Liver (tissue), 8 donors: ENCODE measurements at regions not wholly inside any gene's neighbourhood (a gene's known extent, or its start where the extent isn't known, plus 50 kb on each side); places are given as distances from the start of the nearest gene placed in this dataset.

Source experiments
- DNase-seq: peaks from one replicate; pipeline ENCODE4 v3.0.0-alpha.2; 2017; ENCODE audit warnings: low spot score
- H3K27ac ChIP-seq, 2 donors: one replicate each; pipeline ENCODE4 v1.7.0; 2013; ENCODE audit warnings: inconsistent platforms in 2 of 2, low read length in 2 of 2, control low read depth in 1 of 2, low read depth in 1 of 2, mild to moderate bottlenecking in 1 of 2
- H3K27me3 ChIP-seq, 4 donors: one replicate each; pipeline versions ENCODE4 v1.6.1 to v1.7.0; 2013; ENCODE audit warnings: low read length in 3 of 4, inconsistent platforms in 1 of 4, mild to moderate bottlenecking in 1 of 4, moderate library complexity in 1 of 4; ENCODE audit not compliant: control insufficient read depth in 4 of 4, insufficient read depth in 4 of 4
- H3K36me3 ChIP-seq, 4 donors: one replicate each; pipeline versions ENCODE4 v1.6.1 to v1.7.0; 2013; ENCODE audit warnings: low read length in 3 of 4, mild to moderate bottlenecking in 3 of 4, low read depth in 1 of 4, moderate library complexity in 1 of 4; ENCODE audit not compliant: control insufficient read depth in 4 of 4, insufficient read depth in 3 of 4
- H3K4me1 ChIP-seq, 4 donors: one replicate each; pipeline versions ENCODE4 v1.6.1 to v1.7.0; 2013; ENCODE audit warnings: low read length in 3 of 4, mild to moderate bottlenecking in 3 of 4, moderate library complexity in 1 of 4; ENCODE audit not compliant: control insufficient read depth in 4 of 4, insufficient read depth in 4 of 4
- H3K4me3 ChIP-seq, 3 donors: one replicate each; pipeline versions ENCODE4 v1.6.1 to v1.7.0; 2013; ENCODE audit warnings: low read length in 3 of 3, control low read depth in 1 of 3, low read depth in 1 of 3, mild to moderate bottlenecking in 1 of 3
- H3K9ac ChIP-seq, 2 donors: one replicate each; pipeline ENCODE4 v1.7.0; 2013; ENCODE audit warnings: low read length in 2 of 2, mild to moderate bottlenecking in 2 of 2, moderate library complexity in 2 of 2, control low read depth in 1 of 2, low read depth in 1 of 2
- H3K9me3 ChIP-seq, 4 donors: one replicate each; pipeline versions ENCODE4 v1.6.1 to v1.7.0; 2013; ENCODE audit warnings: low read length in 3 of 4; ENCODE audit not compliant: control insufficient read depth in 4 of 4
- ATF3 ChIP-seq: IDR thresholded peaks from 2 replicates; pipeline ENCODE4 v1.6.1; 2016; ENCODE audit warnings: antibody characterized with exemption
- CTCF ChIP-seq: fragments of 150-350 bp; IDR thresholded peaks from 2 replicates; pipeline ENCODE4 v1.5.1; 2017; ENCODE audit warnings: improper control_type of control experiment, low read depth, low read length; ENCODE audit not compliant: missing input control
- FOXA1 ChIP-seq: IDR thresholded peaks from 2 replicates; pipeline ENCODE4 v1.6.1; 2016; ENCODE audit warnings: antibody characterized with exemption
- FOXA2 ChIP-seq: IDR thresholded peaks from 2 replicates; pipeline ENCODE4 v1.6.1; 2016; ENCODE audit warnings: antibody characterized with exemption
- GABPA ChIP-seq, 2 donors: IDR thresholded peaks in 1 of 2; conservative IDR thresholded peaks in 1 of 2; 2 replicates each; pipeline ENCODE4 v1.6.1; 2016; ENCODE audit warnings: antibody characterized with exemption in 2 of 2, mild to moderate bottlenecking in 1 of 2, moderate library complexity in 1 of 2
- HNF4A ChIP-seq, 2 donors: conservative IDR thresholded peaks; 2 replicates each; pipeline ENCODE4 v1.6.1; 2016; ENCODE audit warnings: antibody characterized with exemption in 2 of 2, mild to moderate bottlenecking in 2 of 2
- HNF4G ChIP-seq: IDR thresholded peaks from 2 replicates; pipeline ENCODE4 v1.6.1; 2016; ENCODE audit warnings: antibody characterized with exemption
- JUND ChIP-seq, 2 donors: IDR thresholded peaks; 2 replicates each; pipeline ENCODE4 v1.6.1; 2016; ENCODE audit warnings: antibody characterized with exemption in 2 of 2
- MAX ChIP-seq: IDR thresholded peaks from 2 replicates; pipeline ENCODE4 v1.6.1; 2016; ENCODE audit warnings: antibody characterized with exemption
- NR2F2 ChIP-seq: IDR thresholded peaks from 2 replicates; pipeline ENCODE4 v1.6.1; 2016; ENCODE audit warnings: antibody characterized with exemption
- REST ChIP-seq: IDR thresholded peaks from 2 replicates; pipeline ENCODE4 v1.6.1; 2016; ENCODE audit warnings: antibody characterized with exemption, mild to moderate bottlenecking
- RXRA ChIP-seq, 2 donors: IDR thresholded peaks; 2 replicates each; pipeline ENCODE4 v1.6.1; 2017 to 2018; ENCODE audit warnings: antibody characterized with exemption in 2 of 2, mild to moderate bottlenecking in 1 of 2
- SP1 ChIP-seq: IDR thresholded peaks from 2 replicates; pipeline ENCODE4 v1.6.1; 2018; ENCODE audit warnings: antibody characterized with exemption, mild to moderate bottlenecking
- YY1 ChIP-seq: IDR thresholded peaks from 2 replicates; pipeline ENCODE4 v1.6.1; 2016; ENCODE audit warnings: antibody characterized with exemption, mild to moderate bottlenecking
- WGBS: extraction: QIAGEN DNeasy Blood & Tissue Kit; methylation state at CpG from one replicate; pipeline ENCODE4 v1.1.7; 2013; 5-methylcytosine and 5-hydroxymethylcytosine counted together
- donor health status: healthy.
- donor health status: healthy.
- donor health status: healthy.
- donor health status: healthy.
- donor health status: healthy.

GRCh38 chrX:25534091-25534490, 518.3 kb upstream of the ARX start:
- Histone ChIP-seq H3K9me3 (no peaks in the 10 kb centered on the region), H3K4me1 (peaks cover 0 to 8% (median 1%) of the 10 kb centered on the region in 4 donors), H3K36me3 (no peaks in the 10 kb centered on the region), H3K27ac (no peak overlapping the region), H3K9ac (no peak overlapping the region), H3K27me3 (peaks cover 0 to 11% (median 0%) of the 10 kb centered on the region in 4 donors), H3K4me3 (no peak overlapping the region)
- TF ChIP-seq GABPA (IDR thresholded peaks at IDR 0.05 in 1 of 2, conservative IDR thresholded peaks at IDR 0.05 in 1 of 2) (no peak), SP1 (no peak), MAX (no peak), CTCF (no peak), FOXA2 (no peak), FOXA1 (no peak), REST (no peak), RXRA (IDR thresholded peaks at IDR 0.05) (no peak)
- no peak for DNase-seq
- WGBS = 78% methylated on average over 1 of the region's 1 CpG

- Histone ChIP-seq H3K9ac (no peak overlapping the region), H3K4me3 (no peak overlapping the region), H3K4me1 (peaks cover 0 to 8% (median 1%) of the 10 kb centered on the region in 4 donors), H3K36me3 (no peaks in the 10 kb centered on the region), H3K27ac (no peak overlapping the region), H3K27me3 (peaks cover 0 to 12% (median 1%) of the 10 kb centered on the region in 4 donors), H3K9me3 (no peaks in the 10 kb centered on the region)
- DNase-seq = no peak
- 31% methylated on average over 2 of the region's 2 CpGs for WGBS
- TF ChIP-seq MAX (no peak), FOXA1 (no peak), JUND (IDR thresholded peaks at IDR 0.05) (no peak), CTCF (no peak), YY1 (peak; percentile 44), NR2F2 (no peak), HNF4G (no peak), FOXA2 (peak; percentile 69), SP1 (no peak), HNF4A (conservative IDR thresholded peaks at IDR 0.05) (peak; percentile 71 to 73), RXRA (IDR thresholded peaks at IDR 0.05) (peak; percentile 20 to 29), ATF3 (no peak)
Measured at GRCh38 chrX:25536307-25536970, 520.7 kb upstream of the ARX start.
